Naive B cell (primary cell): ENCODE measurements at regions not wholly inside any gene's neighbourhood (a gene's known extent, or its start where the extent isn't known, plus 50 kb on each side); places are given as distances from the start of the nearest gene placed in this dataset.

Source experiments
- ATAC-seq, 2 donors: fragments of 150-1000 bp; cut with Tn5 transposase; 2 replicates each; pipeline ENCODE4 v1.10.0; 2021; ENCODE audit warnings: low read depth in 2 of 2, mild to moderate bottlenecking in 2 of 2, moderate library complexity in 2 of 2
- DNase-seq: peaks from one replicate; pipeline ENCODE4 v3.0.0; 2022
- H3K27ac Mint-ChIP-seq, 6 donors: one replicate each; pipeline ENCODE4 v1.8.0; 2020 to 2022; ENCODE audit warnings: mild to moderate bottlenecking in 6 of 6, mixed read lengths in 6 of 6, moderate library complexity in 5 of 6, inconsistent platforms in 2 of 6
- H3K27me3 Mint-ChIP-seq, 3 donors: one replicate each; pipeline ENCODE4 v1.8.0; 2021 to 2022; ENCODE audit warnings: mixed read lengths in 3 of 3, mild to moderate bottlenecking in 1 of 3
- H3K36me3 Mint-ChIP-seq, 2 donors: one replicate each; pipeline ENCODE4 v1.8.0; 2020 to 2022; ENCODE audit warnings: mixed read lengths in 2 of 2, inconsistent platforms in 1 of 2, mild to moderate bottlenecking in 1 of 2
- H3K4me1 Mint-ChIP-seq, 3 donors: one replicate each; pipeline ENCODE4 v1.8.0; 2020 to 2022; ENCODE audit warnings: mixed read lengths in 3 of 3, inconsistent platforms in 1 of 3, mild to moderate bottlenecking in 1 of 3, moderate library complexity in 1 of 3
- H3K4me3 Mint-ChIP-seq, 8 donors: one replicate each; pipeline ENCODE4 v1.8.0; 2020 to 2022; ENCODE audit warnings: mild to moderate bottlenecking in 8 of 8, mixed read lengths in 8 of 8, moderate library complexity in 8 of 8, inconsistent platforms in 2 of 8
- H3K9me3 Mint-ChIP-seq, 7 donors: one replicate each; pipeline ENCODE4 v1.8.0; 2020 to 2022; ENCODE audit warnings: mixed read lengths in 7 of 7, mild to moderate bottlenecking in 5 of 7, inconsistent platforms in 2 of 7, moderate library complexity in 1 of 7

- no peak for ATAC-seq
- H3K36me3 Mint-ChIP-seq: no peaks in the 10 kb centered on the region
- no peak overlapping the region for H3K4me3 Mint-ChIP-seq
Observed at GRCh38 chr16:75918109-75918508, 191.8 kb upstream of the CPHXL start.

GRCh38 chr16:75919664-75920063 lies 193.4 kb upstream of the CPHXL start:
- Mint-ChIP-seq H3K27ac (no peak overlapping the region), H3K9me3 (peaks cover 0 to 4% (median 0%) of the 10 kb centered on the region in 7 donors), H3K4me1 (no peaks in the 10 kb centered on the region), H3K4me3 (no peak overlapping the region), H3K27me3 (peaks cover 0 to 8% (median 0%) of the 10 kb centered on the region in 3 donors), H3K36me3 (no peaks in the 10 kb centered on the region)
- DNase-seq: no peak
- ATAC-seq: no peak

More at GRCh38 chr16:75918109-75918508, 191.8 kb upstream of the CPHXL start:
- no peak for DNase-seq
- H3K4me1 Mint-ChIP-seq: no peaks in the 10 kb centered on the region
- peaks cover 0 to 12% (median 0%) of the 10 kb centered on the region in 3 donors for H3K27me3 Mint-ChIP-seq
- peaks cover 0 to 3% (median 0%) of the 10 kb centered on the region in 7 donors for H3K9me3 Mint-ChIP-seq
- no peak overlapping the region for H3K27ac Mint-ChIP-seq

- ATAC-seq (no peak), DNase-seq (no peak)
- Mint-ChIP-seq H3K4me1 (no peaks in the 10 kb centered on the region), H3K4me3 (no peak overlapping the region), H3K36me3 (no peaks in the 10 kb centered on the region), H3K27ac (no peak overlapping the region), H3K9me3 (peaks cover 0 to 5% (median 0%) of the 10 kb centered on the region in 7 donors), H3K27me3 (peaks cover 0 to 6% (median 0%) of the 10 kb centered on the region in 3 donors)
Observed at GRCh38 chr16:75921281-75921680, 195.0 kb upstream of the CPHXL start.

GRCh38 chr16:75922250-75922649 lies 196.0 kb upstream of the CPHXL start:
- Mint-ChIP-seq H3K27me3 (no peaks in the 10 kb centered on the region), H3K4me3 (no peak overlapping the region), H3K4me1 (no peaks in the 10 kb centered on the region), H3K9me3 (peaks cover 0 to 5% (median 0%) of the 10 kb centered on the region in 7 donors), H3K27ac (no peak overlapping the region), H3K36me3 (no peaks in the 10 kb centered on the region)
- no peak for ATAC-seq
- no peak for DNase-seq

GRCh38 chr16:75924397-75924796 lies 198.1 kb upstream of the CPHXL start:
- DNase-seq (no peak), ATAC-seq (no peak)
- Mint-ChIP-seq H3K9me3 (peaks cover 0 to 12% (median 4%) of the 10 kb centered on the region in 7 donors), H3K4me3 (no peak overlapping the region), H3K36me3 (no peaks in the 10 kb centered on the region), H3K4me1 (no peaks in the 10 kb centered on the region), H3K27me3 (no peaks in the 10 kb centered on the region), H3K27ac (no peak overlapping the region)

GRCh38 chr16:75927810-75928209 lies 201.5 kb upstream of the CPHXL start:
- Mint-ChIP-seq H3K27me3 (peaks cover 0 to 3% (median 0%) of the 10 kb centered on the region in 3 donors), H3K4me1 (no peaks in the 10 kb centered on the region), H3K9me3 (peaks cover 0 to 12% (median 4%) of the 10 kb centered on the region in 7 donors), H3K4me3 (no peak overlapping the region), H3K36me3 (no peaks in the 10 kb centered on the region), H3K27ac (no peak overlapping the region)
- DNase-seq (no peak), ATAC-seq (no peak)

- Mint-ChIP-seq H3K27me3 (peaks cover 0 to 3% (median 0%) of the 10 kb centered on the region in 3 donors), H3K4me1 (no peaks in the 10 kb centered on the region), H3K27ac (no peak overlapping the region), H3K4me3 (no peak overlapping the region), H3K9me3 (peaks cover 0 to 12% (median 4%) of the 10 kb centered on the region in 7 donors), H3K36me3 (no peaks in the 10 kb centered on the region)
- ATAC-seq: no peak
- DNase-seq: no peak
Observed at GRCh38 chr16:75928295-75928694, 202.0 kb upstream of the CPHXL start.

GRCh38 chr16:75929046-75929445 lies 202.8 kb upstream of the CPHXL start:
- Mint-ChIP-seq H3K36me3 (no peaks in the 10 kb centered on the region), H3K4me1 (no peaks in the 10 kb centered on the region), H3K27me3 (peaks cover 0 to 3% (median 0%) of the 10 kb centered on the region in 3 donors), H3K4me3 (no peak overlapping the region), H3K27ac (no peak overlapping the region), H3K9me3 (peaks cover 0 to 12% (median 4%) of the 10 kb centered on the region in 7 donors)
- DNase-seq (no peak), ATAC-seq (no peak)

- peaks cover 0 to 3% (median 0%) of the 10 kb centered on the region in 3 donors for H3K27me3 Mint-ChIP-seq
- H3K4me3 Mint-ChIP-seq: no peak overlapping the region
- no peaks in the 10 kb centered on the region for H3K4me1 Mint-ChIP-seq
- H3K9me3 Mint-ChIP-seq: peaks cover 0 to 12% (median 4%) of the 10 kb centered on the region in 7 donors
- no peaks in the 10 kb centered on the region for H3K36me3 Mint-ChIP-seq
- ATAC-seq (no peak), DNase-seq (no peak)
- H3K27ac Mint-ChIP-seq: no peak overlapping the region
Observed at GRCh38 chr16:75931043-75931442, 204.8 kb upstream of the CPHXL start.

- Mint-ChIP-seq H3K9me3 (peaks cover 0 to 12% (median 4%) of the 10 kb centered on the region in 7 donors), H3K27me3 (peaks cover 0 to 3% (median 0%) of the 10 kb centered on the region in 3 donors), H3K36me3 (no peaks in the 10 kb centered on the region), H3K4me3 (no peak overlapping the region), H3K27ac (no peak overlapping the region), H3K4me1 (no peaks in the 10 kb centered on the region)
- ATAC-seq: no peak
- no peak for DNase-seq
Observed at GRCh38 chr16:75931970-75932369, 205.7 kb upstream of the CPHXL start.

- H3K27me3 Mint-ChIP-seq: peaks cover 0 to 9% (median 0%) of the 10 kb centered on the region in 3 donors
- no peak for DNase-seq
- no peak overlapping the region for H3K27ac Mint-ChIP-seq
- H3K4me1 Mint-ChIP-seq: no peaks in the 10 kb centered on the region
- no peak overlapping the region for H3K4me3 Mint-ChIP-seq
- no peaks in the 10 kb centered on the region for H3K36me3 Mint-ChIP-seq
- ATAC-seq: no peak
- H3K9me3 Mint-ChIP-seq: peaks cover 0 to 3% (median 0%) of the 10 kb centered on the region in 7 donors
Observed at GRCh38 chr16:75938818-75939217, 212.5 kb upstream of the CPHXL start.

- DNase-seq: no peak
- Mint-ChIP-seq H3K27ac (no peak overlapping the region), H3K4me3 (no peak overlapping the region), H3K9me3 (no peaks in the 10 kb centered on the region), H3K4me1 (no peaks in the 10 kb centered on the region), H3K36me3 (no peaks in the 10 kb centered on the region), H3K27me3 (peaks cover 0 to 9% (median 0%) of the 10 kb centered on the region in 3 donors)
- no peak for ATAC-seq
Observed at GRCh38 chr16:75942351-75942750, 216.1 kb upstream of the CPHXL start.

- no peaks in the 10 kb centered on the region for H3K9me3 Mint-ChIP-seq
- no peaks in the 10 kb centered on the region for H3K36me3 Mint-ChIP-seq
Observed at GRCh38 chr16:75942936-75943335, 216.6 kb upstream of the CPHXL start.

GRCh38 chr16:75943705-75944514 lies 217.6 kb upstream of the CPHXL start:
- Mint-ChIP-seq H3K36me3 (no peaks in the 10 kb centered on the region), H3K27me3 (peaks cover 0 to 4% (median 0%) of the 10 kb centered on the region in 3 donors), H3K9me3 (peaks cover 0 to 1% (median 0%) of the 10 kb centered on the region in 7 donors), H3K4me1 (no peaks in the 10 kb centered on the region), H3K27ac (no peak overlapping the region), H3K4me3 (no peak overlapping the region)
- ATAC-seq (no peak), DNase-seq (no peak)

More at GRCh38 chr16:75942936-75943335, 216.6 kb upstream of the CPHXL start:
- Mint-ChIP-seq H3K4me1 (no peaks in the 10 kb centered on the region), H3K27me3 (peaks cover 0 to 6% (median 0%) of the 10 kb centered on the region in 3 donors), H3K27ac (no peak overlapping the region), H3K4me3 (no peak overlapping the region)
- DNase-seq (no peak), ATAC-seq (no peak)
